Caco-2 (cell line): ENCODE measurements at regions not wholly inside any gene's neighbourhood (a gene's known extent, or its start where the extent isn't known, plus 50 kb on each side); places are given as distances from the start of the nearest gene placed in this dataset.

ENCODE experiments used
- BruUV-seq: library from RNA; stranded (reverse); fragments of 400-500 nt; replicated peaks from 2 replicates; lab custom pipeline; 2021; lab: Mats Ljungman, UMichigan
- CTCF ChIA-PET: fragments of 300-600 bp; sonication (Branson Sonifier 250); formaldehyde crosslinking; loops from one replicate; lab custom pipeline; 2022; ENCODE audit warnings: antibody characterized with exemption; lab: Charles Lee
- POLR2A ChIA-PET: fragments of 300-600 bp; sonication (Branson Sonifier 250); formaldehyde crosslinking; loops from one replicate; lab custom pipeline; 2022; ENCODE audit warnings: antibody characterized with exemption; lab: Charles Lee
- DNase-seq, 2 experiments: peaks; one replicate each; pipeline versions ENCODE4 v3.0.0 to v3.0.0-alpha.2; 2020 to 2022
- H3K27me3 ChIP-seq: replicated peaks from 2 replicates; pipeline ENCODE4 v1.6.0; 2011; ENCODE audit warnings: low read length; ENCODE audit not compliant: control insufficient read depth, insufficient read depth
- H3K36me3 ChIP-seq: 2 replicates; pipeline ENCODE4 v1.5.1; 2011; ENCODE audit warnings: low read length; ENCODE audit not compliant: control insufficient read depth, insufficient read depth
- H3K4me1 ChIP-seq: fragments of 250-450 bp; sonication (Bioruptor Pico); 2 replicates; pipeline ENCODE4 v1.5.1; 2020; ENCODE audit warnings: mild to moderate bottlenecking
- H3K4me3 ChIP-seq: 2 replicates; pipeline ENCODE4 v1.5.1; 2011; ENCODE audit warnings: low read depth, mild to moderate bottlenecking, control low read depth, low read length
- H3K9me3 ChIP-seq: fragments of 250-450 bp; sonication (Bioruptor Pico); 2 replicates; pipeline ENCODE4 v1.5.1; 2020; ENCODE audit warnings: mild to moderate bottlenecking, moderate library complexity
- H3K27ac Mint-ChIP-seq: one replicate; pipeline ENCODE4 v1.8.0; 2022; ENCODE audit warnings: mixed read lengths; ENCODE audit not compliant: unreplicated experiment
- H3K27me3 Mint-ChIP-seq: one replicate; pipeline ENCODE4 v1.8.0; 2022; ENCODE audit warnings: mixed read lengths; ENCODE audit not compliant: insufficient read depth, unreplicated experiment
- H3K36me3 Mint-ChIP-seq: one replicate; pipeline ENCODE4 v1.8.0; 2022; ENCODE audit warnings: mild to moderate bottlenecking, mixed read lengths; ENCODE audit not compliant: insufficient read depth, unreplicated experiment
- H3K4me1 Mint-ChIP-seq: one replicate; pipeline ENCODE4 v1.8.0; 2022; ENCODE audit warnings: low read depth, mixed read lengths; ENCODE audit not compliant: unreplicated experiment
- H3K4me3 Mint-ChIP-seq: one replicate; pipeline ENCODE4 v1.8.0; 2022; ENCODE audit warnings: mild to moderate bottlenecking, moderate library complexity, mixed read lengths; ENCODE audit not compliant: unreplicated experiment
- H3K9me3 Mint-ChIP-seq: one replicate; pipeline ENCODE4 v1.8.0; 2022; ENCODE audit warnings: mixed read lengths; ENCODE audit not compliant: unreplicated experiment
- intact Hi-C: fragments of 100-400 bp; cut with micrococcal nuclease; formaldehyde crosslinking; loops from one replicate; pipeline ENCODE4 v1.10.0; 2022; ENCODE audit not compliant: unreplicated experiment
- TF ChIP-seq, protein P1 (sequence below), 2 experiments: fragments of 200-600 bp in 1 of 2; IDR thresholded peaks; 1 replicate in 1 of 2; 2 replicates in 1 of 2; pipeline versions ENCODE4 v1.5.1 to v1.8.0; 2011 to 2022; ENCODE audit warnings: antibody characterized with exemption in 1 of 2, control low read depth in 1 of 2, inconsistent platforms in 1 of 2, low read depth in 1 of 2, low read length in 1 of 2, mild to moderate bottlenecking in 1 of 2, moderate library complexity in 1 of 2; ENCODE audit not compliant: insufficient read depth in 1 of 2, severe bottlenecking in 1 of 2, unreplicated experiment in 1 of 2

DNA sequence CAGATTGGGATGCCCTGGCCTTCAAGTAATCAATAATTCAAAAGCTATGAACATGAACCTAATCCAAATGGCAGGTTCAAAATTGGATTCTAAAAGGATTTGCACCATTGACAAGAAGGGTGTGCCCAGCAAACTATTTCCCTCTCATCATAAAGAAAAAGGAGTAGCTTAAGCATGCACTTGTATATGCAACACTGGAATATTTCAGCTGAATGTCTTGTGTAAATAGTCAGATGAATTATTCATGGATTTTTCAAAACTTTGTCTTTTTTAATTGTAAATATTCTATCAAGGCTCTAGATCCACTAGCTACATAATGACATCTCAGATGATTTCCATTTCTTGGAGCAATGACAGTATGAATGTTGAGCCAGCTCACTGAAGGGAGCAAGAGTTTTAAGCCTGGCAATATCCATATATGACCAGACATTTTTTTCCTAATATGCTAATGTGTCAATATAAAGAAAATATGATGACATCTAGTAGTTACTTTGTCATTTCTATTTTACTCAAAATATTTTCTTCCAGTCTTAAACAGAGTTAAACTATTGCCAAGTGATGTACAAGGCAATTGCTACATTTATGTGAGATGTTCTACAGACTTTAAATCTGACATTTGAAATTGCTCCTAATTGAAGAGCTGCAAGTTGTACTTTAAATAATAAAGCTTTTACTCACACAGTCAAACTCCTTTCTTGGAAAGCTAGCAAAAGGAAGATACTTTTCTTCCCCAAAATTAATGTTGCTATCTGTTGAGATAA is 230.5 kb upstream of the AGTR1 start:
- intact Hi-C loops: loop anchor here (10.0 kb wide), 1 partner anchor 248 kb away; no protein-coding TSS in a partner anchor

GRCh38 chr3:148477375-148477774 is 220.3 kb upstream of the AGTR1 start:
- Histone ChIP-seq H3K36me3 (no peaks in the 10 kb centered on the region), H3K9me3 (peaks cover 4% of the 10 kb centered on the region; the same call in 1 of the 2 replicates), H3K4me3 (no peak overlapping the region), H3K27me3 (no peaks in the 10 kb centered on the region), H3K4me1 (no peaks in the 10 kb centered on the region)
- H3K4me1 Mint-ChIP-seq: no peaks in the 10 kb centered on the region
- DNase-seq: no peak
- POLR2A ChIA-PET: no interaction called here
- no peaks in the 10 kb centered on the region for H3K27me3 Mint-ChIP-seq
- TF ChIP-seq, protein P1, sequence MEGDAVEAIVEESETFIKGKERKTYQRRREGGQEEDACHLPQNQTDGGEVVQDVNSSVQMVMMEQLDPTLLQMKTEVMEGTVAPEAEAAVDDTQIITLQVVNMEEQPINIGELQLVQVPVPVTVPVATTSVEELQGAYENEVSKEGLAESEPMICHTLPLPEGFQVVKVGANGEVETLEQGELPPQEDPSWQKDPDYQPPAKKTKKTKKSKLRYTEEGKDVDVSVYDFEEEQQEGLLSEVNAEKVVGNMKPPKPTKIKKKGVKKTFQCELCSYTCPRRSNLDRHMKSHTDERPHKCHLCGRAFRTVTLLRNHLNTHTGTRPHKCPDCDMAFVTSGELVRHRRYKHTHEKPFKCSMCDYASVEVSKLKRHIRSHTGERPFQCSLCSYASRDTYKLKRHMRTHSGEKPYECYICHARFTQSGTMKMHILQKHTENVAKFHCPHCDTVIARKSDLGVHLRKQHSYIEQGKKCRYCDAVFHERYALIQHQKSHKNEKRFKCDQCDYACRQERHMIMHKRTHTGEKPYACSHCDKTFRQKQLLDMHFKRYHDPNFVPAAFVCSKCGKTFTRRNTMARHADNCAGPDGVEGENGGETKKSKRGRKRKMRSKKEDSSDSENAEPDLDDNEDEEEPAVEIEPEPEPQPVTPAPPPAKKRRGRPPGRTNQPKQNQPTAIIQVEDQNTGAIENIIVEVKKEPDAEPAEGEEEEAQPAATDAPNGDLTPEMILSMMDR (IDR thresholded peaks at IDR 0.05; ENCODE audit: insufficient read depth in 1 of 2, low read depth in 1 of 2, low read length in 1 of 2, severe bottlenecking in 1 of 2, unreplicated experiment in 1 of 2): no peak
- CTCF ChIA-PET: no interaction called here
- peaks cover 28% of the 10 kb centered on the region for H3K9me3 Mint-ChIP-seq
- no peak overlapping the region for H3K27ac Mint-ChIP-seq
- intact Hi-C loops: no loop called here
- BruUV-seq: no TSS peak
- no peak overlapping the region for H3K4me3 Mint-ChIP-seq
- no peaks in the 10 kb centered on the region for H3K36me3 Mint-ChIP-seq

More for the DNA sequence above, 230.5 kb upstream of the AGTR1 start:
- BruUV-seq: no TSS peak
- no peaks in the 10 kb centered on the region; the same call in 1 of the 2 replicates for H3K9me3 ChIP-seq
- TF ChIP-seq, protein P1 (IDR thresholded peaks at IDR 0.05; ENCODE audit: insufficient read depth in 1 of 2, low read depth in 1 of 2, low read length in 1 of 2, severe bottlenecking in 1 of 2, unreplicated experiment in 1 of 2): no peak
- ChIA-PET POLR2A (no interaction called here), CTCF (no interaction called here)
- Mint-ChIP-seq H3K4me1 (no peaks in the 10 kb centered on the region), H3K9me3 (no peaks in the 10 kb centered on the region), H3K27ac (no peak overlapping the region), H3K4me3 (no peak overlapping the region), H3K36me3 (no peaks in the 10 kb centered on the region), H3K27me3 (no peaks in the 10 kb centered on the region)
- H3K36me3 ChIP-seq: no peaks in the 10 kb centered on the region
- H3K4me3 ChIP-seq: no peak overlapping the region
- peaks cover 10% of the 10 kb centered on the region; the same call in 1 of the 2 replicates for H3K4me1 ChIP-seq
- H3K27me3 ChIP-seq: no peaks in the 10 kb centered on the region
- no peak for DNase-seq

DNA sequence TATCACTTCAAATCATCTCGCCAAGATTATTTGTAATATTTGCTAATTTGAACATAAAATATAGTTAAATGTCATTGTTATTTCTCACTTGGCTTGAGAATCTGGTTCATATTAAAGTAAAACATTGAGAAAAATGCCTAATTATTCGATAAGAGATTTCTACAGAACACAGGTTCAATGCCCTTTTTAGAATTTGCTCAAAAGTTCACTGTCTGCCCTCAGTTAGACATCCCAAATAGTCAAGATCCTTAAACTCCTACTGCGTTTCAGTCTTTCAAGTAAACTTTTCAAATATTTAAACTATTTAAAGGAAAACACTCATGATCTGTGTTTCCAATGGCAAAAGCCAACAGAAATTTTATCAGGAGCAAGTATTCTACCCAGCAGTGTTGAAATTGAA is 204.1 kb upstream of the AGTR1 start:
- Mint-ChIP-seq H3K4me3 (no peak overlapping the region), H3K27me3 (no peaks in the 10 kb centered on the region), H3K9me3 (peaks cover 9% of the 10 kb centered on the region), H3K27ac (no peak overlapping the region), H3K4me1 (no peaks in the 10 kb centered on the region), H3K36me3 (no peaks in the 10 kb centered on the region)
- Histone ChIP-seq H3K4me1 (no peaks in the 10 kb centered on the region), H3K27me3 (no peaks in the 10 kb centered on the region), H3K4me3 (no peak overlapping the region), H3K36me3 (no peaks in the 10 kb centered on the region), H3K9me3 (no peaks in the 10 kb centered on the region)
- no peak for DNase-seq
- TF ChIP-seq, protein P1 (IDR thresholded peaks at IDR 0.05; ENCODE audit: insufficient read depth in 1 of 2, low read depth in 1 of 2, low read length in 1 of 2, severe bottlenecking in 1 of 2, unreplicated experiment in 1 of 2): no peak
- intact Hi-C loops: no loop called here
- ChIA-PET POLR2A (no interaction called here), CTCF (no interaction called here)
- no TSS peak for BruUV-seq
